HG03571 (cell line): ENCODE measurements at regions not wholly inside any gene's neighbourhood (a gene's known extent, or its start where the extent isn't known, plus 50 kb on each side); places are given as distances from the start of the nearest gene placed in this dataset.
"Not testable (repeated sequence)": the region's sequence is repeated elsewhere in the genome, so short reads cannot be mapped to it uniquely, and the experiment has no call there.

Experiments used
- ATAC-seq: cut with Tn5 transposase; IDR thresholded peaks from one replicate; pipeline ENCODE4 v1.9.1; 2021; ENCODE audit not compliant: unreplicated experiment

- no peak for ATAC-seq
These were observed 362.2 kb upstream of the ROPN1 start for GRCh38 chr3:124354150-124354549.

GRCh38 chr3:124358156-124358555 is 366.2 kb upstream of the ROPN1 start:
- ATAC-seq: no peak

- ATAC-seq: no peak
These were observed 368.2 kb upstream of the ROPN1 start for GRCh38 chr3:124360155-124360554.

GRCh38 chr3:124360563-124360962 is 368.6 kb upstream of the ROPN1 start:
- ATAC-seq: no peak

GRCh38 chr3:124361566-124361965 is 368.7 kb upstream of the UMPS start:
- ATAC-seq: no peak

- no peak for ATAC-seq
These were observed 367.8 kb upstream of the UMPS start for GRCh38 chr3:124362455-124362854.

GRCh38 chr3:124363476-124363875 is 366.8 kb upstream of the UMPS start:
- no peak for ATAC-seq

- no peak for ATAC-seq
These were observed 365.8 kb upstream of the UMPS start for GRCh38 chr3:124364317-124365020.

- not testable (repeated sequence) for ATAC-seq
These were observed 363.6 kb upstream of the UMPS start for GRCh38 chr3:124366655-124367054.

GRCh38 chr3:124372775-124373174 is 357.5 kb upstream of the UMPS start:
- no peak for ATAC-seq

GRCh38 chr3:124373524-124373923 is 356.7 kb upstream of the UMPS start:
- no peak for ATAC-seq

GRCh38 chr3:124374583-124374982 is 355.7 kb upstream of the UMPS start:
- ATAC-seq: no peak

GRCh38 chr3:124381575-124382333 is 348.5 kb upstream of the UMPS start:
- no peak for ATAC-seq

GRCh38 chr3:124383051-124383450 is 347.2 kb upstream of the UMPS start:
- ATAC-seq: no peak

GRCh38 chr3:124383846-124384466 is 346.3 kb upstream of the UMPS start:
- ATAC-seq: no peak

- ATAC-seq: no peak
These were observed 345.7 kb upstream of the UMPS start for GRCh38 chr3:124384527-124384926.

- ATAC-seq: no peak
These were observed 344.3 kb upstream of the UMPS start for GRCh38 chr3:124385996-124386395.

GRCh38 chr3:124386996-124387595 is 343.2 kb upstream of the UMPS start:
- no peak for ATAC-seq

- ATAC-seq: no peak
These were observed 338.5 kb upstream of the UMPS start for GRCh38 chr3:124391774-124392173.

- ATAC-seq: no peak
These were observed 336.9 kb upstream of the UMPS start for GRCh38 chr3:124393340-124393739.

GRCh38 chr3:124395162-124395561 is 335.1 kb upstream of the UMPS start:
- ATAC-seq: no peak
